GM21360 (cell line): ENCODE measurements at regions not wholly inside any gene's neighbourhood (a gene's known extent, or its start where the extent isn't known, plus 50 kb on each side); places are given as distances from the start of the nearest gene placed in this dataset.
"Not testable (repeated sequence)": the region's sequence is repeated elsewhere in the genome, so short reads cannot be mapped to it uniquely, and the experiment has no call there.

Source experiments
- ATAC-seq: cut with Tn5 transposase; IDR thresholded peaks from one replicate; pipeline ENCODE4 v1.9.1; 2021; ENCODE audit warnings: mild to moderate bottlenecking, moderate library complexity; ENCODE audit not compliant: unreplicated experiment

DNA sequence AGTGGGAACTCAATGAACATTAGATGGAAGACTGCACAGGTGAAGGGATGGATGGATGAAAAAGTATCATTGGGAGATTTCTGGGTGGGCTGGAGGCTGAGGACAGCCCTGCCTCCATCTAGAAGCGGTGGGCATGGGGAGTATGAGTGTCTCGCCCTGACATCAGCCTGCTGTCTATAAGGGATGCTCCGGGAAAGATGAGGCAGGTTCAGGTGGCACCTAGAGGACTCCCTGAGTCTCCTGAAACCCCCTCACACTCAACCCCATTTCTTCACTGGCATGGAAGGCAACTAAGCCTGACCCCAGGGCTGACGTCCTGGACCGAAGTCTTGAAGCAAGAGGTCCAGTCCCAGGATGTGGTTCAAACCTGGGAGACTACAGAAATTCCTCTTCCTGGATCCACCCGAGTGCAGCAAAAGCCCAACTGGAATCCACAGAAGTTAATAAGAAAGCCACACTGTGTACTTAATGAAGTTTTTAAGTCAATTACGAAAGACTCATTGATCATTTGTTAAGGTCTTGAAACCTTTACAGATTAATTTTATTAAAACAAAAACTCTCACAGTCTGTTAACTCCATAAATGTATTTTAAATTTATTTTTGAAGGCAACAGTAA is 238.8 kb downstream of the EMX2 start:
- no peak for ATAC-seq

GRCh38 chr10:117782276-117782675 is 239.7 kb downstream of the EMX2 start:
- ATAC-seq, result no peak

GRCh38 chr10:117783698-117784395 is 241.3 kb downstream of the EMX2 start:
- no peak for ATAC-seq

- ATAC-seq, result no peak
Measured at GRCh38 chr10:117784776-117785175, 242.2 kb downstream of the EMX2 start.

- no peak for ATAC-seq
Measured at GRCh38 chr10:117788911-117789310, 246.4 kb downstream of the EMX2 start.

DNA sequence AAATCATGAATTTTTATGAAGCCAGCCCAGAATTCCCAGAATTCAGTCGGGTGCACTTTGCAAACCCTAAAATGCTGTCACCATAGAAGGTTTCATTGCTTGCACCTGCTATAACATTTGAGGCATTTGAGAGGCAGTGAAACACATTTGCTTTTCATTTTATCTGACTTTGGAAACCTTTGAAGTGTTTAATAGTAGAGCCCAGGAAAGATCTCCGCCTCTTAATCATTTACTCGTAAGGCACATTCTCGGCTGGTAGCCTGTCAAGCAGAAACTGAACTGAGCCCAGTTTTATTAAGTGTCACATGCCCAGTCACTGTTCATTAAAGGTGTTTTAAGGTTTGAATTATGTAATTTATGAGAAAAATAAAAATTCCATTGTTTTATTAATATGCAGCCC is 247.6 kb downstream of the EMX2 start:
- no peak for ATAC-seq

DNA sequence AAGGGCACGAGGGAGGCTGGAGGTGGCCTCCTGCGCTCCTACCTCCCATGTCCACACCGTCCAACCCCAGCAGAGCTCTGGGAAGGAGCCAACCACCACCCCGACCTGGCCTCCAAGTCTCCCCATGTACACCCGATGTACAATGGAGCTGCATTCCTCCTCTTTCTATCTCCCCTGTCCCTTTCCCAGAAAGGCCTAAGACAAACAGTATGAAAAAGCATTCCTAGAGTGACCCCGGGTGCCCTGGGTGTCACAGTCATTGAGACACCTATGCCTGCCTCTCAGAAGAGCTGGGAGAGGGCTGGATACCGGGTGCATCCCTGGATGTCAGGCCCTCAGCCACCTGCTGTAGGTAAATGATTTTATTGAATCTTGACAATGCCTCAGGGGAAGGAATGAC is 248.1 kb downstream of the EMX2 start:
- no peak for ATAC-seq

DNA sequence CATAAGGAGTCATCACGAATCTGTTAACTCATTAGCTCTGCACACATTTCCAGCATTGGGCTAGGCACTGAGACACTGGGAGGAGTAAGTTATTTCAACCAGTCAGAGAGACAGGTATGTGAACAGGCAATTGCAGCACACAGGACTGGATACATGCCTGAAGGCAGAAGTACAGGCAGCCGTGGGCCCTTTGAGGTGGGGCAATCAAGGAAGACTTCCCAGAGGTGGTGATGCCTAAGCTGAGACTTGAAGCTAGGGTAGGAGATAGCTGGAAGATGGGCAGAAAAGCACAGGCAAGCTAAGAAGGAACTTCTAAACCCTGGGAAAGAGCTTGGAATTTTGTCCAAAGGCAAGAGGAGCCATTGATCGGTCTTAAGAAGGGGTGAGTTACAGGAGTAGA is 249.7 kb downstream of the EMX2 start:
- ATAC-seq, result no peak

- ATAC-seq, result no peak
Measured at GRCh38 chr10:117796130-117796745, 250.5 kb downstream of the RAB11FIP2 start.

- ATAC-seq, result no peak
Measured at GRCh38 chr10:117797296-117797695, 249.4 kb downstream of the RAB11FIP2 start.

DNA sequence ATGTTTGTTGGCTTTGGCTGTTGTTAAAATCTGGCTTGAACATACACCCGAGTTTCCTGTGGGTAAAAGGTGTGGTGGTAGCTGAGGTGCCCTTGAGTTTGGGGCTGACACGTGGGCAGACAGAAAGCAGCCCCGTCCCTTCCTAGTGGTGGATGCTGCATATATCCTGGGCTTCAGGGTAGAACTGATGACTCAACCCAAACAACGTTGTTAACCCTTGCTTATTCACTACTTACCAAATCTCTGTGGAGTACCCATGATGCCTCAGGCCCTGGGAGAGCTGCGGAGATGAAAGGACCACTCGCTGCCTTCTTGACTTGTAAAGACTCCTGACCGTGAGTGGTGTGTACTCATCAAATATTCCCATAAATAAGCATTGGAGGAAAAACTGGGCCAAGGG is 245.1 kb downstream of the RAB11FIP2 start:
- no peak for ATAC-seq

GRCh38 chr10:117804470-117805011 is 242.2 kb downstream of the RAB11FIP2 start:
- no peak for ATAC-seq

- ATAC-seq, result no peak
Measured at GRCh38 chr10:117805139-117805538, 241.6 kb downstream of the RAB11FIP2 start.

DNA sequence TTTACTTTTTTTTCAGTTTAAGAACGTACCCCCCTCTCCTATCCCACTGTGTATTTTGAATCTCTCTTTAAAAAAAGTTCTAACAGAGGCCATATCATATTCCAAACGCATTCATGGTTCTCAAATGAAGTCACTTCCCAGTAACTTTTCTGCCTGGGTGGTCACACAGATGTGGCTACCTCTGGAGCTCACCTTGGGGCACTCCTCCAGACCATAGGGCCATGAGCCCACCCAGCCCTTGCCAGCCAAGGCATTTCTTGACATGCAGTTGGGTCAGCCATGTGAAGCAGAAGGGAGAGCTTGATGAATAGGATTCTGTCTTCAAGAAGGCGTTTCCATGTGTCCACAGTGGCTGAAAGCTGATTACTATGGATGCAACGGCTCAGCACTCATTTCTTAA is 239.3 kb downstream of the RAB11FIP2 start:
- no peak for ATAC-seq

GRCh38 chr10:117815816-117816215 is 230.9 kb downstream of the RAB11FIP2 start:
- ATAC-seq, result not testable (repeated sequence)

DNA sequence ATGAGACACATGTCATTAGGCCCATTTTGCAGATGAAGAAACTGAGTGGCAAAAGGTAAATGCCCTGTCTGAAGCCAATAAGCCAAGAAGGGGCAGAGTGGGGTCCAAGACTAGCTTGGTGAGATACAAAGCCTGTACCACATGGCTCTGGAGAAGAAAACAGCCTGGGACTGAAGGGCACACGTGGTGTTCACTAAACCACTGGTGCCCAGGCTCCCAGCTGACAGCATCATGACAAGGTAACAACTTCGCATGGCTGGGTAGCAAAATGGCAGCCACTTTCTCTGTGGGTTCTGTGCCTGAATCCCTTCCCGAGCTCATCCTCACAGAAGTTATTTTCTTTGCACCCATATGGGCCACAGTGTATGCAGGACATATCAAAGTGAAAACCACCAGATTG is 229.6 kb downstream of the RAB11FIP2 start:
- ATAC-seq, result no peak

DNA sequence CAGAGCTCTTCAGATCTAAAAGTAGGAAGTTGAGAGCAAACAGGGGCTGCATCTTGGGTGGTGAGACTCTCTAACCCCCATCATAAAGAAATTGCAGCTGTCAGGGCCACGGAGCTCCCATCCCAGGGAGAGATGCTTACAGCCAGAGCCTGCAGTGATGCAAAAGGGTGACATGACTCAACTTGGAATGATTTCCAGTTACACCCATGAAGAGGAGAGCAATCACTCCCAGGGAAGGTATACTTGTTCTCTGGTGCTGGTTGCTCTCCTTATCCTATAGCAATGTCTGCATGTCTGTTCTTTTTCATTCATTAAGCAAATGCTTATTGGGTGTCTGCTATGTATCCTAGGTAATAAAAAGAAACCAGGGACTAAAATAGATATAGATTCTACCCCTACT is 228.0 kb downstream of the RAB11FIP2 start:
- ATAC-seq, result no peak

DNA sequence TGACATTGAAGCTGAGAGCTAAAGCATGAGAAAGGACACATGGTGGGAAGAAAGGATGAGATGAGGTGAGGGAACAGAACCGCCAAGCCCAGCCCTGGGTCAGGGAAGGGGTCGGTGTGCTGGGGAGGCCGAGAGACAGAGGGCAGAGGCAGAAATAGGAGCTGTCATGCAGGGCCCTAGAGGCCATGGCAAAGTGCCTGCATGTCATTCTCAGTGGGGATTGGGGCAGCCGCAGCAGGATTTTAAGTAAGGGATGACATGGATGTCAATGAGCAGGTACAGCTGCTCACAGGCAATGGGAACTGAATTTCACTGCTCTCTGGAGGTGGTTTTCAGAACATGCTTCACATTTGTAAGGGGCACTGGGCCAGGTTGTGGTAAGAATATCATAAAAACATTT is 227.4 kb downstream of the RAB11FIP2 start:
- ATAC-seq, result no peak

DNA sequence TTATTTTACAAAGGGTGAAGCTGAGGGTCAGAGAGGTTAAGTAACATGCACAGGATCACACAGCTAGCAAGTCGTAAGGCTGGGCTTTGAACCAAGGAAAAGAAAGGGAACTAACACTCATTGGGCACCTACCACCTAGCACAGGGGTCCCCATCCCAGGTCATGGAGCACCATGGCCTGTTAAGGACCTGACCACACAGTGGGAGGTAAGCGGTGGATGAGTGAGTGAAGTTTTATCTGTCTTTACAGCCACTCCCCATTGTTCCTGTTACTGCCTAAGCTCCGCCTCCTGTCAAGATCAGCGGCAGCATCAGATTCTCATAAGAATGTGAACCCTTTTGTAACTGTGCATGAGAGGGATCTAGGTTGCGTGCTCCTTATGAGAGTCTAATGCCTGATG is 222.8 kb downstream of the RAB11FIP2 start:
- no peak for ATAC-seq

- no peak for ATAC-seq
Measured at GRCh38 chr10:117830205-117830604, 216.5 kb downstream of the RAB11FIP2 start.

GRCh38 chr10:117830787-117831212 is 215.9 kb downstream of the RAB11FIP2 start:
- no peak for ATAC-seq
